ENCODE measurements at regions not wholly inside any gene's neighbourhood (a gene's known extent, or its start where the extent isn't known, plus 50 kb on each side); places are given as distances from the start of the nearest gene placed in this dataset.

DNA sequence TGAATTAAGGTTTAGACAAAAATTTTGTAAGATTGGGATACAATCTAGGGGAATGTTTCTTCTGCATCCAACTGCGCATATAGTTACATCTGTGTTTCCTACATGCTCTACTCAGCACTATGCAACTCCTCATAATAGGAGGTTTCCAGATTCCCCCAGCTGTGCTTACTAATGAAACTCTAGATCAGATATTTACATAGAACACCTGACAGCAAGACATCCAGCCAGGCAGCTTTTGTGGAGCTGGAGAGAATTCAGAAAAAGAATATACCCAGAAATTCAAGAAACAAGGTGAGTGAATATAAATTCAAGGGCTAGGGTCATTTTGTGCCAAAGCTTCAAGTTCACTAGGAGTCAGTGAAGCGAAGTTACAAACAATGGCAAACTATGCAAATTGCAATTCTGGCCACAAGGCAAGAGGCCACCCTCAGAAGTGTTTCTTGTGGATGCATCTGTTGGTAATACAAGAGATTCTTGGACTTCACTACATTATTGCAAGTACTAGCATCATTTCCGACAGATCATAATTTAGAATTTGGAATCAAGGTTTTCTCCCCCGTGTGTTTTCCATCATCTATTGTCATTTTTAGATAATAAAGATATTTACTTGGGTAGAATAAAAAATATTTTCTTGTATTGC, 341.2 kb upstream of the NAV3 start:
- DNase-seq = peak; percentile 61

DNA sequence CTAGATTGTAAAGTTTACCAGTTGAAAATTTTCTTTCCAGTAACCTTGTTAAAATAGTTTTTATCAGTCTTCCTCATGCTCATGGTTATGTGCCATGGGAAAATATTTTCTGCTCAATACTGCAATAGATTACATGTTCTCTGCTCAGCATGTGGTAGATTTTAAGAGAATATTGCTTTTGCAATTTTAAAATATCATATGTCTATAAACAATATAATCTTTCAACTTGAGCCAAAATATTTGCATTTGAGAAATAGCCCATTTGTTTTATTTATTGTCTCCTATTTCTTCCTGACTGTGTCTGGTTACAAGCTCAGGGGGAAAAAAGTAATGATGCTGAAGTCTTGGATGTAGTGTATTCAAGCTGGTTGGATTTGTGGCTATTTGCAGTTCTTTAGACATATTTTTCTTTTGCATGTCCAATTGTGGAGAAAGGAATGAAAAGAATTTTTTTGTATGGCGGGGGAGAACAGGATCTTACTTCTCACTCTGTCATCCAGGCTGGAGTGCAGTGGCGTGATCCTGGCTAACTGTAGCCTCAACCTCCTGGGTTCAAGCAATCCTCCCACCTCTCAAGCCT, 342.6 kb upstream of the NAV3 start:
- DNase-seq = no peak

DNA sequence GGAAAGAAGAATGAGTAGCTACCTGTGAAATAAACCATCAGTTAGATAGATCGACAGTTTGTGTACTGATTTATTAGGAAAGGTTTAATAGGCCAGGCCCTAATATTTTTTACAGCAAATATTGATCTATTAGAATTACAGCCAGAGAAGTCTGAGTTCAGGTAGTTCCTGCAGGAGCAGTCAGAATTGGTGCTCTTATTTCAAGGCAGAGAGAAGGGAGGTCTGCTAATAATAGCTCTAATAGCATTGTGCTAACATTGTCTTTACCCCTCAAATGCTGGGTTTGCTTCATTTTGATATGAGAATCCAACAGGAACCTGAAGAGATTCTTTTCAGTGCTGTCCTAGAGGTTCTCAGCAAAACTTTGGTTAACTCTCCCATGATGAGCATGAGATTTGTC, 343.8 kb upstream of the NAV3 start:
- no peak for DNase-seq

DNA sequence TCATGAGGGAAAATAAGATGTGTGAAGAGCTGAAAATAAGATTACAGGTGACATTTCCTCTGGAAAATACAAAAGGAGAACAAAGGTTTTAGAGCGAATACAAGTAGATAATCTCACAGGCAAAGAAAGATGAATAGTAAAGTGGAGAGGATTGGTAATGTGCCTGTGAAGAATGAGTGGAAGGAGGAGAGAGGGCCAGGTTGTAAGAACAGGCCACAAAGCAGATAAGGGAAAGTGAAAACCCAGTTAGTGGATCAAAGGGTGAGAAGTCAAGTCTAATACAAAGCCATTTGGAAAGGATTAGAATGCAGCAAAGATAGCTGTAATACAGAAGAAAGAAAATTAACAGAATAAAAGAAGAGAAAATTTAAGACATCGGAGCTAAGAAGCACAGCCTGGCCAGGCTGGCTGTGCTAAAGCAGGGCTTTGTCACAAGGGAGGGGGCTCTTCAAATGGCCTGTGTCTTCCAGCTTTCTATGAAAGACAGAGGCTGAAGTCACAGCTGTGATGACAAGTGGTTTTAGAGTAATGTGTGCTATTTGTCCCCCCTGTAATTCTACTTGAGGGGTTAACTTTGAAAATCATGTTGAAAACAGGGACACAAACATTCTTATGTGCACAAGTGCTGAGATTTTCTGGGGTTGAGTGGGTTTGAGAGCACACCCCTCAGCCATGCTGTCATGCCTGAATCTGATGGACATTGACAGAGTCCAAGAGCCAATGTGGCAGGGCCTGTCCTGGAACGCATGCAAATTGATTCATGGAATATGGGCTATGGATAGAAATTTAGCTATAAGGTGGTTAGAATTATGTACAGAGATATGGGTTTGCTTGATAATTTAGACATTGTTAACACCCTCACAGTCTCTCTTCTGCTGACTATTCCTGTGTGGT, 344.5 kb upstream of the NAV3 start:
- DNase-seq = no peak

DNA sequence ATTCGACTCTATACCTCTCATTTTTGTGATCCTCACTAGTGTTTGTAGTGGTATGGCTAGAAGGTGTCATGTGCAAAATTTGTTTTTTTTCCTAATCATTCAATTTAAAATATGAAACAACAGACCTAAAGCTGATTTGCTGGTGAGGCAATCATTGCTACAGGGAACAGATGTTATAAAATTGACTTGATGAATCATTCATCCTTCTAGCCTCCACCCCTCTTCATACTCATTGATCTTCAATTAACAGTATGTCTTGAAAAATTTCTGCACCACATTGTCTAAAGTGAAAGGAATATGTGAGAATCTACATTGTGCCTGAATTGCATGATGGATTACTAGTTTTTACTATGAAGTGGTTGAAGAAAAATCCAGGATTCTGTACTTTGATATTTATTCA, 349.0 kb upstream of the NAV3 start:
- DNase-seq = no peak

DNA sequence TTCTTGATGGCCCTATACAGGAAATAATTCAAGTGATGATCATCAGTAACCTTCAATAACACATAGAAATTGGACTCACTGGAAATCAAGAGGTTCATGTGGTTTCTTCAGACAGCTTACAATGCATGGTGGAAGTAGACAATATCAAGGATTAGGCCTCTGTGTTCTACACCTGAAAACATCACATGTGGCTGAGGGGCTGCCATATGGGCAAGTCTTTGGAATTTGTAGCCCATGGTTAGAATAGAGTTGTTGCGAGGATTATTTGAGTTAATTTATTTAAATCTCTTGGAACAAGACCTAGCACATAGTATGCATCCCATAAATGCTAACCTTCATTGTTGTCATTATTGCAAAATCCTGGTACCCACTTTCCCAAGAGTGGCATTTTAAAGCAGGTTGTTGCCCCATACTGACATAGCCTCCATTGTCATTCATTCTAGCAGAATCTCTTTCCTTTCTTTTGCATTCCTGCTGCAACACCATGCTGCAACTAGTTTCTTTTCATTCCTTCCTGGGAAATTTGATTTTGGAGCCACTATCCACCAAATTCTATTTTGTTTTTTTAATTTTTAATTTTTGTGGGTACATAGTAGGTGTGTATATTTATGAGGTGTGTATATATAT, 352.7 kb upstream of the NAV3 start:
- DNase-seq = no peak

DNA sequence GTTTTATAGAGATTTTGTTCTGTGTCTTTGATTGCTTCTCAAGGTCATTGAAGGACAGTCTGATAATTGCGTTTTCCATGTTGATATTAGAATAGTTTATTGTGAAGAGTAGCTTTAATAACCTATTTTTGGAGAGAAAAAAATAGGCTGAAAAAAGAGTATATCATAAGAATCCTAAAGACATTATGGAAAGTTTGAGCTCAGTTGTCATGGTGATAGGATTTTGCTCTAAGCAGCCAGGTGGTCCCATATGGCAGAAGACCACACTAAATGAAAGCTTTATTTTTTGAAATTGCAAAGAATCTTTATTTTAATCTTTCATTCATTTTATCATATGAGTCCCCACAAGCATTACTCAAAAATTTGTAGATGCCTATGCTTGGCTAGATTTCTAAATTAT, 358.9 kb upstream of the NAV3 start:
- no peak for DNase-seq

DNA sequence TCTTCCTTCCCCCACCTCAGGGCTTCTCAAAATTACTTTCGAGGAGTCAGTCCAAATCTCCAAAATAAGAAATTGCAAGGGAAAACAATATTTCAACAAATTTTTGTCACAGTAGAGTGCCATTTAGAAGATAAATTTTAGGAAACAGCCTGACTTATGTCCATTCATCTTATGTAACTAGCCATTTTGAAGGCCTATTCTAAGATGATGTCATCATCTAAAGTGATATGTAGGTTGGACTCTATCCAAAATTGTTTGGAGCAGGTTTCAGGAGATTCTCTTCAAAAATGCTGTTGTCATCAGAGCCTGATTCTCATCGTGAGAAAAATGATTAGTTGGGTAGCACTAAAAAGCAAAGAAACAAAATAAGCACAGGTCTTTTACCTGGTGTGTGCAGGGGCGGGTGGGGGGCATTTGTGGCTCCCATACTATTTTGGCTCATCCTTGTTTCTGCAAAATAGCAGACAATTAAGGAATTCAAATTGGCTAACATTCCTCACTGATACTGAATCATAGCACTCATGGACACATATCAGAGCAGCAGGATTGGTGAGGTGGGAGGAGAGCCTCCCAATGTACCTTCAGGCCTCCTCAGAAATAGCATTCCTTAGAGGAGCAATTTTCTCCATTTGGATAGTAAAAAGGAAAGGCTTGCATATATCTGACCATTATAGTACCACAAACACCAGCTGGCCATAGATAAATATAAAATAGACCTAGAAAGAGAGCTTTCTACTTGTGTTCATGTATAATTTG, 360.9 kb upstream of the NAV3 start:
- DNase-seq = no peak

DNA sequence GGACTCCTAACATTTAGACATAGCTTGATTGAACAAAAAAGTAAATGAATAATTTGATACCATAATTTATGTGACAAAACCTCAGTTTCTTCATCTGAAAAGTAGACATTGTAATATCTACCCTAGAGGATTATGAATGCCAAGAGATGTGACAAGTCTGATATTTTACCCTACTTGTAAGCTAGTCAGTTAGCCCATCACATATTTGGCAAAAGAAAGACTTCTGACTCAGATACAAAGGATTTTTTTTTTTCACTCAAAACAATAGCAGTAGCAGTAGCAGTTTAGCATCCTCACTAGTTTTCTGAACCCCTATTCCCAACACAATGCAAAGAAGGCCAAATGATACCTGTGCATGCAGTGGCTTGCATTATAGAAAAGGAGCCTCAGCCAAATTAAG, 377.3 kb upstream of the E2F7 start:
- no peak for DNase-seq

DNA sequence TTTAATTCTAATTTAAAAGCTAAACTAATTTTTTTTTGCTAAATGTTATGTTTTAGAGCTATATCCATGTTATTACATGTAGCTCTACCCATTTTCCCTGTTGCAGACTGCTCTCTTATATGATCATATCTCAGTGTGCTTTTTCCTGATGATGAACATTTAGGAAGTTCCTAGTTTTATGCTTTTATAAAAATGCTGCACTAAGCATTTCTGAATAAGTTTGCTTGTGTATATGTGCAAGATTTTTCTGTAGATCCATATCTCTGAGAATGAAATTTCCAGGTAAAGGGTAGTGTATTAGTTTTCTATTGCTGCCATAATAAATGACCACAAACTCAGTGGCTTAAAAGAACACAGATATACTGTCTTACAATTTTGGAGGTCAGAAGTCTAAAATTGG, 374.4 kb upstream of the E2F7 start:
- DNase-seq = no peak

DNA sequence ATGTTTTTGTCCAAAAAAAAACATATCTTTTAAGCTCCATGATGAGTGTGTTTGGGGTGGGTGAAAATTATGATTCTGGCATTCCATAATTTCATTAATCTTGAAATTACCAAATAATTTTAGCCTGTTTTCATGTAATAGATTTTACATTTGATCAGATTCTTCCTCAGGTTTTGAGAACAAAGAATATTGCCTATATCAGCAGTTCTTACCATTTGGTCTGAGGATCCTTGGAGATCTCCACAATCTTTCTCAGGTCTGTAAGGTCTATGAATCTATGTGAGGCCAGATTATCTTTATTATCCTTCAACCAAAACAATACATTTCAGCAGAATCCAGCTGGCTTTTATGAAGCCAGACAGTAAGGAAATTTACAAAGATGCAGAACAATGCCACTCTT, 373.3 kb upstream of the E2F7 start:
- no peak for DNase-seq

DNA sequence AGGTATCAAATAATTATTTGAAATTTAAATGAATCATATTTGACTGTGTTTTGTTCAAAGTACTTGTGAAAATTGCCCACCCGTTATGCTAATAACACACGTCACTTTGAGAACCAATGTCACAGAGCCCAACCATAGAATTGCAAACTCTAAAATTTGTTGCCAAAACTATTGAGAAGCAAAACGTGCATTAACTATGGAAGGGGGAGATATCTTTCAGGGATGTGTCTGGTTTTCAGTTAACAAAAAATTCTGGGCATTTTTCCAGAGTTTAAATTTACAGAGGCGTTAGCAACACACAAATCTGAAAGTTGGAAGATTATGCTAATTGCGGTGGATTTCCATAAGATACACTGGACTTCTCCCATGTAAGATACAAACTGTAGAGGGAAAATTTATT, 371.8 kb upstream of the E2F7 start:
- no peak for DNase-seq

DNA sequence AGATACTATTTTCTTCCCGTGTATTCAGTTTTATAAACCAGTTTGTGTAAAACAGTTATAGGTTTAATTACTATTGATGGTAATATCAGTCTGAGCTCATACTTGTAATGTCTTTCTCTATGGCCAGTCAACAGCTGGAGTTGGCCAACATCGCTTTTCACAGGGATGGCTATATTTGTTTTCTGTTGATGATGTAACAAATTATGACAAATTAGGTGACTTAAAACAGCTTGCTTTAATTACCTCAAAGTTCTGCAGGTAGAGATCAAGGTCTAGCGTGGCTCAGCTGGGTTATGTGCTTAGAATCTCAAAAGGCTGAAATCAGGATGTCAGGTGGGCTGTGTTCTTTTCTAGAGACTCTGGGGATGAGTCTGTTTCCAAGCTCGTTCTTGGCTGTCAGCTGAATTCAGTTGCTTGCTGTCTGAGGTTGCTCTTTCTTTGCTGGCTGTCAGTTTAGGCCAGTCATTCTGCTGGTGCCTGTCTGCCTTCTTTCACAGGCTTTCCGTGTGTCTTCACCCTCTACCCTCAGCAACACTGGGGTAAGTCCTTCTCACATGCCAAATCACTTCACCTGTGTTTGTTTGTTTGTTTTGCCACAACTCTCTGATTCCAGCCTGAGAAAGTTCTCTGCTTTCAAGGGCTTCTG, 370.2 kb upstream of the E2F7 start:
- DNase-seq = no peak

DNA sequence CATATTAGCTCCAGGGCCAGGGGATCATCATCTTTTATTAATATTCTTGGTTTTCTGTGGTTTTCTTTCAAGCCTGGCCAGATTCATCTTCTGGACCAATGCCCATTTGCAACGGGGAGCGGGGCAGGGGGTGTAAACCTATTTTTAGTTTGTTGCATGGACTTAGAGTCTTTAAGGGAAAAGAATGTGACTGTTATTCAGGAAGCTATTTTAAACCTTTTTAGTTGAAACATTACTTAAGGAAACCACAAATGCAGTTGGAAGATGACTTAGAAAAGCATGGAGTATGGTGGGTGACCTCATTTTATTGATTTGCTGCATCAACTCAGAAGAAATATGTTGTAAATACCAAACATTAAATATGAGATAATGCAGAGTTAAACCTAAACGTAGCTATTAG, 368.4 kb upstream of the E2F7 start:
- DNase-seq = no peak

DNA sequence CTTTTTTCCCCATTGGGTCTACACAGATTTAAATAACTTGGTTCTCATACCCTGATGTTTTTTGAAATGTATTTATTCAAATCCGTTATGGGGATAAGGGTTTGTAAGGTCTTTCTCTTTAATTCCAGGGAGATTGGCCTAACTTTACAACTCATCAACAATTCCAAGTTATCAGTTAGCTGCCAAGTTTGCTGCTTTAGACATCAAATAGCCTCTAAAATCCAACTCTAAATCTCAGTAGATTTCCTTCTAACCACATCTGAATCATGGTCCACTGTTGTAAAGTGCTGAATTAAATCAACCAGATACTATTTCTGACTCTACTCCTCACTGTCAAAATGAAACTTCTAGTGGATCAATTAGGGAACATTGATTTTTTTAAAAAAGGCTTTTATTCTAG, 364.1 kb upstream of the E2F7 start:
- DNase-seq = no peak

DNA sequence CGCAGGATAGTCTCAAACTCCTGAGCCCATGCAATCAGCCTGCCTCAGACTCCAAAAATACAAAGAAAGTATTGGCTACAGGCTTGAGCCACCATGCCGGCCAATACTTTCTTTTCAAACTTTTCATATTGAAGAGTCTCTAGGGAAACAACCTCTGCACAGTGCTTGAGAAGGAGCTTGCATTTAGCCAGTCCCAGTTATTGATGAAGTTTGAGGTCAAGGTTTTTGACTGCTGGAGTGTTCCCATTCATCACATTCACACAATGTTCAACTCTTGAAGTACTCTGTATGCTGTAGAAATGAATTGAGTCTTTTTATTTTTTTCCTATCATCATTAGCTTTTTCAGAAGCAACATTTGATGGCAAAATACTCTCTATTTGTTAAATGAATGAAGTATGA, 355.8 kb upstream of the E2F7 start:
- no peak for DNase-seq

DNA sequence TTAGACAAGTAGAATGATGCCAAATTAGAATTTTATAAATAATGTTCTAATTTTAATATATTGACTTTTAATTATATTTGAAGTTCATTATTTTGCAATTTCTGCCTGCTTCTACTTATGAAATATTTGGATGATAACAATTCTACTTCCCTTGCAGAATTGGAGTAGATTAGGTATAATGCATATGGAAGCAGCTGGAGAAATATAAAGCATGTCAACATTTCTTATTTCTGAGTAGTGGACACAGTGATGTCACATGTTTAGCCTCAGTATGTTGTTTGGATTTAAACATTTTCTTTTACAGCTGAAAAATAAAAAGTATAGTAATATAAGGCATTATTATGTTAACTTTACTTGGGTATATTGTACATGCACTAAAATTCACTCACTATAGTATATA, 344.2 kb upstream of the E2F7 start:
- no peak for DNase-seq

DNA sequence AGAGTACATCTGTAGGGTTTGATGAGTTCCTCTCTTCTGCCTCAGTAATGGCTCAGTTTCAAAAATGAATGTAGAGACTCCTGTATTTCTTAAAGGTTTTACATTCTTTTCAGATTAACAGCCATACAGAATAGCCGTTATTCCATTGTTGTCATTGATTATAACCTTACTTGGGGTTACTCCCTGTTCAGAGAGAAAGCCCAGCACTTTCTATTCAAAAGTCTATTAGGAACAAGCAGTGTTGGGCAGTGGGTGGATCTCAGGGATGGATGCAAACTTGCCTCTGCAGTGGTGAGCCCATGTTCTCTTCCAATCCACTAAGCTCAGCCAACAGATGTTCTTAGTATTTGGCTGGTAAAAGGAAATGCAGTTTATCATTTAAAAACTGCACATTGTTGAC, 342.6 kb upstream of the E2F7 start:
- no peak for DNase-seq

DNA sequence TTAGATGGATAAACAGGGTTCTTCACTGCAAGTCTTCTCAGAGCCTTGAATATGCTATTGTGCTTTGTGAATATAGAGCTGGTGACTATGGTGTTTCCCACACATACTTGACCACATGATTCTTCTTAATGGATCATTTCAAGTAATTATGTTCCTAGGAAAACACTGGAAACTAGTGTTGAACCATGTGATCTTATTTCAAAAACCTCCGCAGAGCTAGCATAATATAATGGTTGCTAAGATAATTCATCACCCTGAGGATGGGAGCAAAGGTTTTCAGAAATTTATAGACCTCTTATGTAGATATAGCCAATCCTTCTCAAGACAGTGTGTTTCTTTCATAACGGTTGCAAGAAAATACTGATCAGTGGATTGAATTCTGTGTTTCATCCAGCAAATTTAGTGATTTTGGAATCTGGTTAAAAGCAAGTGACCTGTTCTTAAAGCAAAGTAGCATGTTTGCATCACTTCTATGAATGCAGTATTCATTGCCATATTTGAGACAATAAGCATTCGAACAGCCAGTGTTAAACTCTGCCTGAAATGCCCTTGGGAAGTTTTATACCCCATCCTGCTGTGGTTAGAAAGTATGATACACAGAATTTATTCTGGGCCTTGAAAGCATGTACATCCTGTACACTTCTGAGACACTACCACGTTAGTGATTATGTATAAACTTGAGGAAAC, 341.0 kb upstream of the E2F7 start:
- DNase-seq = no peak

DNA sequence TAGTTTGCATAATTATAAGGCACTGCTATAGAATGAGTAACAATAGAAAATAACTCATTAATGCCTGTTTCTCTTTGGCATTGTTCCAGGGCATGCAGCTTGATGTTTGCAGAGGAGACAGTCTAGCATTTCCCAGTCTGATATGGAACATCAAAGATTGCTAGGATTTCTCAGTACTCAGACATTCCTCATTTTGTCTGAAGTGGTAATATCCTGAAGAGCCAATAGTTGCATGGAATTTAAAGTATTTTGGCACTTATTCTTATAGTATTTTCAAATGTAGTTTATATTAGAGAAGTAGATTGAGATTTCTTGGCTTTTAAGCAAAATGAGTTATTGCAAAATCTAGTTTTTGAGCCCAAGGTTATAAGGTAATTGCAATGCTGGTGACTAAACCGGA, 337.3 kb upstream of the E2F7 start:
- DNase-seq = no peak

DNA sequence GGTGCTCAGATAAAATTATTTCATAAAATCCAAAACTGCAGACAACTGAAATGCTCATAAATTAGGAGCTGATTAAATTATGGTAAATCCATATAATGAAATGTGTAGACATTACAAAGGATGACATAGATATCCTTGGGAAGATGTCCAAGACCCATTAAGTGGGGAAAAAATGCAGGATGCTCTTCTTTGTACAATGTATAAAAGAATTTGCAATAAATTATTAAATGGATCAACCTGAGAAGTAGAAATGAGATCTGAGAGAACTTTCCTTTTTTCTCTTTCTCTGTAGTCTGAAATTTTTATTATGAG, 336.4 kb upstream of the E2F7 start:
- no peak for DNase-seq
